ENCODE measurements at regions not wholly inside any gene's neighbourhood (a gene's known extent, or its start where the extent isn't known, plus 50 kb on each side); places are given as distances from the start of the nearest gene placed in this dataset.

GRCh38 chr1:228923973-228924686 lies 188.9 kb downstream of the RHOU start:
- no peak for DNase-seq

- no peak for DNase-seq
These were observed 190.4 kb downstream of the RHOU start for GRCh38 chr1:228925691-228926090.

GRCh38 chr1:228927421-228927820 lies 192.1 kb downstream of the RHOU start:
- no peak for DNase-seq

- DNase-seq: no peak
These were observed 192.9 kb downstream of the RHOU start for GRCh38 chr1:228927946-228928898.

GRCh38 chr1:228929476-228930027 lies 194.3 kb downstream of the RHOU start:
- DNase-seq: no peak

- no peak for DNase-seq
These were observed 195.2 kb downstream of the RHOU start for GRCh38 chr1:228930479-228930957.

GRCh38 chr1:228933753-228934152 lies 198.5 kb downstream of the RHOU start:
- no peak for DNase-seq

GRCh38 chr1:228935198-228935663 lies 200.0 kb downstream of the RHOU start:
- no peak for DNase-seq

- DNase-seq: no peak
These were observed 200.8 kb downstream of the RHOU start for GRCh38 chr1:228935855-228936727.

GRCh38 chr1:228936881-228937280 lies 201.6 kb downstream of the RHOU start:
- no peak for DNase-seq

GRCh38 chr1:228937351-228937750 lies 202.1 kb downstream of the RHOU start:
- DNase-seq: no peak

- no peak for DNase-seq
These were observed 202.7 kb downstream of the RHOU start for GRCh38 chr1:228937851-228938536.

GRCh38 chr1:228938537-228938901 lies 203.2 kb downstream of the RHOU start:
- no peak for DNase-seq

- no peak for DNase-seq
These were observed 203.9 kb downstream of the RHOU start for GRCh38 chr1:228939001-228939691.

GRCh38 chr1:228939881-228940392 lies 204.7 kb downstream of the RHOU start:
- no peak for DNase-seq

GRCh38 chr1:228940526-228940925 lies 205.2 kb downstream of the RHOU start:
- DNase-seq: no peak

GRCh38 chr1:228940926-228941325 lies 205.6 kb downstream of the RHOU start:
- no peak for DNase-seq

GRCh38 chr1:228941666-228942065 lies 206.4 kb downstream of the RHOU start:
- DNase-seq: no peak

- no peak for DNase-seq
These were observed 208.2 kb downstream of the RHOU start for GRCh38 chr1:228943436-228943835.

- DNase-seq: no peak
These were observed 209.0 kb downstream of the RHOU start for GRCh38 chr1:228944296-228944695.

GRCh38 chr1:228944935-228945371 lies 209.7 kb downstream of the RHOU start:
- no peak for DNase-seq
